Trophoblast cell (in vitro differentiated cells and primary cell): ENCODE measurements at regions not wholly inside any gene's neighbourhood (a gene's known extent, or its start where the extent isn't known, plus 50 kb on each side); places are given as distances from the start of the nearest gene placed in this dataset.

Source experiments
- DNase-seq, 2 donors: peaks; one replicate each; pipeline ENCODE4 v3.0.0-alpha.2; 2016
- H2AFZ ChIP-seq: 2 replicates; pipeline ENCODE4 v1.6.1; 2013; ENCODE audit warnings: low read length, moderate library complexity, mild to moderate bottlenecking; ENCODE audit not compliant: insufficient read depth, poor library complexity
- H2AK5ac ChIP-seq: 2 replicates; pipeline ENCODE4 v1.6.1; 2013; ENCODE audit warnings: mild to moderate bottlenecking, low read length
- H2BK120ac ChIP-seq: 2 replicates; pipeline ENCODE4 v1.6.1; 2013; ENCODE audit warnings: low read length, mild to moderate bottlenecking, moderate library complexity; ENCODE audit not compliant: insufficient read depth, poor library complexity
- H2BK12ac ChIP-seq: 2 replicates; pipeline ENCODE4 v1.6.1; 2013; ENCODE audit warnings: mild to moderate bottlenecking, low read length, moderate library complexity
- H2BK5ac ChIP-seq: 2 replicates; pipeline ENCODE4 v1.6.1; 2013; ENCODE audit warnings: low read length, low read depth, moderate library complexity, mild to moderate bottlenecking; ENCODE audit not compliant: poor library complexity
- H3K14ac ChIP-seq: 2 replicates; pipeline ENCODE4 v1.6.1; 2013; ENCODE audit warnings: mild to moderate bottlenecking, low read length
- H3K18ac ChIP-seq: 2 replicates; pipeline ENCODE4 v1.6.1; 2013; ENCODE audit warnings: mild to moderate bottlenecking, low read length
- H3K23ac ChIP-seq: 2 replicates; pipeline ENCODE4 v1.6.1; 2013; ENCODE audit warnings: low read length
- H3K27ac ChIP-seq: 2 replicates; pipeline ENCODE4 v1.5.1; 2013; ENCODE audit warnings: low read depth, mild to moderate bottlenecking, inconsistent platforms, low read length, moderate library complexity
- H3K27me3 ChIP-seq: 2 replicates; pipeline ENCODE4 v1.6.1; 2013; ENCODE audit warnings: inconsistent platforms, mild to moderate bottlenecking, low read length, moderate library complexity; ENCODE audit not compliant: insufficient read depth
- H3K36me3 ChIP-seq, 2 experiments: 1 replicate in 1 of 2; 2 replicates in 1 of 2; pipeline ENCODE4 v1.6.1; 2013; ENCODE audit warnings: low read length in 2 of 2, mild to moderate bottlenecking in 2 of 2, moderate library complexity in 1 of 2; ENCODE audit not compliant: insufficient read depth in 2 of 2, control insufficient read depth in 1 of 2
- H3K4ac ChIP-seq: 2 replicates; pipeline ENCODE4 v1.6.1; 2013; ENCODE audit warnings: low read depth, mild to moderate bottlenecking, low read length, moderate library complexity
- H3K4me1 ChIP-seq, 2 experiments: 1 replicate in 1 of 2; 2 replicates in 1 of 2; pipeline ENCODE4 v1.6.1; 2013; ENCODE audit warnings: low read length in 2 of 2, mild to moderate bottlenecking in 2 of 2, moderate library complexity in 1 of 2; ENCODE audit not compliant: insufficient read depth in 2 of 2, control insufficient read depth in 1 of 2
- H3K4me2 ChIP-seq: 2 replicates; pipeline ENCODE4 v1.6.1; 2013; ENCODE audit warnings: inconsistent platforms, mild to moderate bottlenecking, low read length, moderate library complexity
- H3K4me3 ChIP-seq: 2 replicates; pipeline ENCODE4 v1.5.1; 2013; ENCODE audit warnings: mild to moderate bottlenecking, low read depth, low read length, inconsistent platforms
- H3K79me1 ChIP-seq: one replicate; pipeline ENCODE4 v1.6.1; 2013; ENCODE audit warnings: low read length
- H3K79me2 ChIP-seq: 2 replicates; pipeline ENCODE4 v1.6.1; 2013; ENCODE audit warnings: low read length, mild to moderate bottlenecking; ENCODE audit not compliant: control insufficient read depth, insufficient read depth, poor library complexity
- H3K9ac ChIP-seq: 2 replicates; pipeline ENCODE4 v1.6.1; 2013; ENCODE audit warnings: mild to moderate bottlenecking, low read length
- H3K9me3 ChIP-seq: 2 replicates; pipeline ENCODE4 v1.6.1; 2013; ENCODE audit warnings: low read depth, mild to moderate bottlenecking, control low read depth, inconsistent platforms, low read length; ENCODE audit not compliant: insufficient read depth
- H4K12ac ChIP-seq: 2 replicates; pipeline ENCODE4 v1.6.1; 2013; ENCODE audit warnings: low read depth, mild to moderate bottlenecking, low read length, moderate library complexity
- H4K8ac ChIP-seq: 2 replicates; pipeline ENCODE4 v1.6.1; 2013; ENCODE audit warnings: low read depth, mild to moderate bottlenecking, low read length, moderate library complexity
- H4K91ac ChIP-seq: one replicate; pipeline ENCODE4 v1.6.1; 2013; ENCODE audit warnings: low read depth, mild to moderate bottlenecking, low read length, moderate library complexity
- WGBS: extraction: QIAGEN DNeasy Blood & Tissue Kit; methylation state at CpG from one replicate; pipeline ENCODE4 v1.1.7; 2013; ENCODE audit warnings: missing lambda C conversion rate; ENCODE audit not compliant: insufficient read length, insufficient coverage; ENCODE audit errors: extremely low coverage; 5-methylcytosine and 5-hydroxymethylcytosine counted together

- no peak overlapping the region for H3K27ac ChIP-seq
- H2BK120ac ChIP-seq: no peak overlapping the region
- no peaks in the 10 kb centered on the region for H3K27me3 ChIP-seq
- no peaks in the 10 kb centered on the region for H3K36me3 ChIP-seq
- no peak overlapping the region for H4K8ac ChIP-seq
- H2BK12ac ChIP-seq: no peak overlapping the region
- no peak overlapping the region for H4K91ac ChIP-seq
- H3K79me1 ChIP-seq: no peaks in the 10 kb centered on the region
- H3K23ac ChIP-seq: no peak overlapping the region
- H2BK5ac ChIP-seq: no peak overlapping the region
- no peak overlapping the region for H3K4ac ChIP-seq
- no peak overlapping the region for H4K12ac ChIP-seq
- H2AK5ac ChIP-seq: no peak overlapping the region
- no CpG with 5 or more reads among the region's 2 CpGs for WGBS
- no peak overlapping the region for H3K14ac ChIP-seq
- no peaks in the 10 kb centered on the region for H3K79me2 ChIP-seq
- peaks cover 2% of the 10 kb centered on the region for H3K9me3 ChIP-seq
- no peak overlapping the region for H3K4me2 ChIP-seq
- no peak for DNase-seq
- no peaks in the 10 kb centered on the region for H3K4me1 ChIP-seq
- no peak overlapping the region for H3K4me3 ChIP-seq
- no peak overlapping the region for H2AFZ ChIP-seq
- no peak overlapping the region for H3K9ac ChIP-seq
- H3K18ac ChIP-seq: no peak overlapping the region
Measured at GRCh38 chr18:75836516-75836915, 409.0 kb upstream of the SMIM21 start.

GRCh38 chr18:75831960-75832359 is 404.5 kb upstream of the SMIM21 start:
- Histone ChIP-seq H3K9ac (no peak overlapping the region), H2BK120ac (no peak overlapping the region), H3K79me2 (no peaks in the 10 kb centered on the region), H3K4me1 (peaks cover 4 to 8% of the 10 kb centered on the region in 2 experiments), H3K27me3 (no peaks in the 10 kb centered on the region), H3K36me3 (no peaks in the 10 kb centered on the region), H3K14ac (no peak overlapping the region), H3K79me1 (peaks cover 3% of the 10 kb centered on the region), H3K4me3 (no peak overlapping the region), H2AK5ac (no peak overlapping the region), H4K8ac (no peak overlapping the region), H3K23ac (no peak overlapping the region), H2AFZ (no peak overlapping the region), H3K4me2 (no peak overlapping the region), H2BK5ac (no peak overlapping the region), H3K27ac (no peak overlapping the region), H4K12ac (no peak overlapping the region), H3K4ac (no peak overlapping the region), H3K9me3 (peaks cover 2% of the 10 kb centered on the region), H2BK12ac (no peak overlapping the region), H3K18ac (no peak overlapping the region), H4K91ac (no peak overlapping the region)
- DNase-seq: no peak
- WGBS: no CpG with 5 or more reads among the region's 4 CpGs

GRCh38 chr18:75830828-75831227 is 403.3 kb upstream of the SMIM21 start:
- Histone ChIP-seq H2AK5ac (no peak overlapping the region), H3K18ac (no peak overlapping the region), H3K14ac (no peak overlapping the region), H4K12ac (no peak overlapping the region), H3K27me3 (no peaks in the 10 kb centered on the region), H2BK120ac (no peak overlapping the region), H4K8ac (no peak overlapping the region), H3K9me3 (peaks cover 2% of the 10 kb centered on the region), H3K36me3 (no peaks in the 10 kb centered on the region), H3K79me2 (no peaks in the 10 kb centered on the region), H2BK5ac (no peak overlapping the region), H3K79me1 (peaks cover 8% of the 10 kb centered on the region), H2AFZ (no peak overlapping the region), H3K4ac (no peak overlapping the region), H4K91ac (no peak overlapping the region), H3K9ac (no peak overlapping the region), H2BK12ac (no peak overlapping the region), H3K27ac (no peak overlapping the region), H3K23ac (no peak overlapping the region), H3K4me1 (peaks cover 4 to 13% of the 10 kb centered on the region in 2 experiments), H3K4me2 (no peak overlapping the region), H3K4me3 (no peak overlapping the region)
- no peak for DNase-seq
- no CpG with 5 or more reads among the region's 2 CpGs for WGBS

GRCh38 chr18:75829091-75829490 is 401.6 kb upstream of the SMIM21 start:
- Histone ChIP-seq H3K18ac (no peak overlapping the region), H3K4me1 (peaks cover 14 to 25% of the 10 kb centered on the region in 2 experiments)

More at GRCh38 chr18:75829091-75829490, 401.6 kb upstream of the SMIM21 start:
- no peak overlapping the region for H2BK120ac ChIP-seq
- no peak overlapping the region for H3K9ac ChIP-seq
- 100% methylated on average over 1 of the region's 4 CpGs for WGBS
- DNase-seq: no peak
- peaks cover 1% of the 10 kb centered on the region for H3K79me2 ChIP-seq
- peaks cover 2% of the 10 kb centered on the region for H3K9me3 ChIP-seq
- H3K36me3 ChIP-seq: no peaks in the 10 kb centered on the region
- no peak overlapping the region for H3K23ac ChIP-seq
- H2BK5ac ChIP-seq: no peak overlapping the region
- H2AK5ac ChIP-seq: no peak overlapping the region
- no peak overlapping the region for H2AFZ ChIP-seq
- no peak overlapping the region for H4K91ac ChIP-seq
- no peak overlapping the region for H3K27ac ChIP-seq
- H3K4ac ChIP-seq: no peak overlapping the region
- H3K14ac ChIP-seq: no peak overlapping the region
- H3K79me1 ChIP-seq: peaks cover 19% of the 10 kb centered on the region
- H2BK12ac ChIP-seq: no peak overlapping the region
- no peak overlapping the region for H3K4me2 ChIP-seq
- H3K4me3 ChIP-seq: no peak overlapping the region
- H4K12ac ChIP-seq: no peak overlapping the region
- no peaks in the 10 kb centered on the region for H3K27me3 ChIP-seq
- H4K8ac ChIP-seq: no peak overlapping the region
